ENCODE measurements at regions not wholly inside any gene's neighbourhood (a gene's known extent, or its start where the extent isn't known, plus 50 kb on each side); places are given as distances from the start of the nearest gene placed in this dataset.

GRCh38 chr1:172756024-172756423 lies 97.1 kb downstream of the FASLG start:
- Histone ChIP-seq H3K36me3 (replicated peaks; ENCODE audit: insufficient read depth, low read depth) (no peaks in the 10 kb centered on the region), H3K4me3 (no peak overlapping the region), H3K27me3 (no peaks in the 10 kb centered on the region), H3K4me2 (no peak overlapping the region), H2AFZ (no peak overlapping the region), H4K20me1 (ENCODE audit: insufficient read depth, poor library complexity, severe bottlenecking) (no peaks in the 10 kb centered on the region), H3K4me1 (ENCODE audit: insufficient read depth) (no peaks in the 10 kb centered on the region), H3K9me2 (replicated peaks; ENCODE audit: insufficient read depth) (no peaks in the 10 kb centered on the region), H3K79me2 (no peaks in the 10 kb centered on the region), H3K27ac (no peak overlapping the region), H3K9me3 (ENCODE audit: low read depth) (no peaks in the 10 kb centered on the region)
- 89% methylated on average over 4 of the region's 4 CpGs for WGBS (ENCODE audit: low lambda C conversion rate, missing lambda C conversion rate)
- no peak for DNase-seq (ENCODE audit: low spot score)
- TF ChIP-seq EZH2phosphoT487 (IDR thresholded peaks at IDR 0.05; ENCODE audit: low read depth, severe bottlenecking, unreplicated experiment) = no peak
- TF ChIP-seq EZH2 (IDR thresholded peaks at IDR 0.05; ENCODE audit: borderline replicate concordance) = no peak
- TF ChIP-seq CTCF (IDR thresholded peaks at IDR 0.05; ENCODE audit: poor library complexity) = no peak

- no peak overlapping the region for H3K27ac ChIP-seq
- H3K36me3 ChIP-seq (replicated peaks; ENCODE audit: insufficient read depth, low read depth) = no peaks in the 10 kb centered on the region
- H3K4me2 ChIP-seq = no peak overlapping the region
- 91% methylated on average over 2 of the region's 2 CpGs for WGBS (ENCODE audit: low lambda C conversion rate, missing lambda C conversion rate)
- H3K9me3 ChIP-seq (ENCODE audit: low read depth) = no peaks in the 10 kb centered on the region
- no peak overlapping the region for H3K4me3 ChIP-seq
- TF ChIP-seq EZH2 (IDR thresholded peaks at IDR 0.05; ENCODE audit: borderline replicate concordance) (no peak), CTCF (IDR thresholded peaks at IDR 0.05; ENCODE audit: poor library complexity) (no peak), EZH2phosphoT487 (IDR thresholded peaks at IDR 0.05; ENCODE audit: low read depth, severe bottlenecking, unreplicated experiment) (no peak)
- H3K79me2 ChIP-seq = no peaks in the 10 kb centered on the region
- H3K27me3 ChIP-seq = no peaks in the 10 kb centered on the region
- no peak overlapping the region for H2AFZ ChIP-seq
- DNase-seq (ENCODE audit: low spot score) = no peak
- H4K20me1 ChIP-seq (ENCODE audit: insufficient read depth, poor library complexity, severe bottlenecking) = no peaks in the 10 kb centered on the region
- no peaks in the 10 kb centered on the region for H3K4me1 ChIP-seq (ENCODE audit: insufficient read depth)
- H3K9me2 ChIP-seq (replicated peaks; ENCODE audit: insufficient read depth) = no peaks in the 10 kb centered on the region
Measured at GRCh38 chr1:172758259-172758658, 99.4 kb downstream of the FASLG start.

GRCh38 chr1:172760121-172760520 lies 101.2 kb downstream of the FASLG start:
- Histone ChIP-seq H3K4me3 (no peak overlapping the region), H3K36me3 (replicated peaks; ENCODE audit: insufficient read depth, low read depth) (no peaks in the 10 kb centered on the region), H3K27ac (no peak overlapping the region), H4K20me1 (ENCODE audit: insufficient read depth, poor library complexity, severe bottlenecking) (no peaks in the 10 kb centered on the region), H3K79me2 (no peaks in the 10 kb centered on the region), H2AFZ (no peak overlapping the region), H3K4me2 (no peak overlapping the region), H3K9me3 (ENCODE audit: low read depth) (no peaks in the 10 kb centered on the region), H3K27me3 (no peaks in the 10 kb centered on the region), H3K9me2 (replicated peaks; ENCODE audit: insufficient read depth) (no peaks in the 10 kb centered on the region), H3K4me1 (ENCODE audit: insufficient read depth) (no peaks in the 10 kb centered on the region)
- TF ChIP-seq EZH2 (IDR thresholded peaks at IDR 0.05; ENCODE audit: borderline replicate concordance) (no peak), CTCF (IDR thresholded peaks at IDR 0.05; ENCODE audit: poor library complexity) (no peak), EZH2phosphoT487 (IDR thresholded peaks at IDR 0.05; ENCODE audit: low read depth, severe bottlenecking, unreplicated experiment) (no peak)
- 89% methylated on average over 3 of the region's 3 CpGs for WGBS (ENCODE audit: low lambda C conversion rate, missing lambda C conversion rate)
- no peak for DNase-seq (ENCODE audit: low spot score)
